Natural killer cell (primary cell): ENCODE measurements at regions not wholly inside any gene's neighbourhood (a gene's known extent, or its start where the extent isn't known, plus 50 kb on each side); places are given as distances from the start of the nearest gene placed in this dataset.

Source experiments
- ATAC-seq, 3 donors: fragments of 150-1000 bp in 2 of 3; fragments of 200-7000 bp in 1 of 3; cut with Tn5 transposase; 1 replicate in 1 of 3; 2 replicates in 2 of 3; pipeline ENCODE4 v1.10.0; 2021; ENCODE audit warnings: mild to moderate bottlenecking in 2 of 3, moderate library complexity in 2 of 3
- DNase-seq, 2 donors: peaks; one replicate each; pipeline versions ENCODE4 v3.0.0 to v3.0.0-alpha.2; 2013 to 2021; ENCODE audit warnings: mixed read lengths in 1 of 2
- H3K27ac ChIP-seq: one replicate; pipeline ENCODE4 v1.5.1; 2013; ENCODE audit warnings: mild to moderate bottlenecking, low read length
- H3K27me3 ChIP-seq: one replicate; pipeline ENCODE4 v1.6.1; 2013; ENCODE audit warnings: low read length; ENCODE audit not compliant: control insufficient read depth, insufficient read depth
- H3K36me3 ChIP-seq: one replicate; pipeline ENCODE4 v1.6.1; 2013; ENCODE audit warnings: low read length; ENCODE audit not compliant: control insufficient read depth, insufficient read depth
- H3K4me1 ChIP-seq: one replicate; pipeline ENCODE4 v1.6.1; 2013; ENCODE audit warnings: low read length; ENCODE audit not compliant: control insufficient read depth, insufficient read depth
- H3K4me3 ChIP-seq: one replicate; pipeline ENCODE4 v1.5.1; 2013; ENCODE audit warnings: low read length
- H3K9me3 ChIP-seq: one replicate; pipeline ENCODE4 v1.6.1; 2013; ENCODE audit warnings: low read length; ENCODE audit not compliant: control insufficient read depth, insufficient read depth
- H3K27ac Mint-ChIP-seq, 2 donors: one replicate each; pipeline ENCODE4 v1.8.0; 2022; ENCODE audit warnings: mild to moderate bottlenecking in 2 of 2, mixed read lengths in 2 of 2, moderate library complexity in 1 of 2
- H3K27me3 Mint-ChIP-seq, 2 donors: one replicate each; pipeline ENCODE4 v1.8.0; 2022; ENCODE audit warnings: low read depth in 2 of 2, mixed read lengths in 2 of 2
- H3K36me3 Mint-ChIP-seq: one replicate; pipeline ENCODE4 v1.8.0; 2022; ENCODE audit warnings: mixed read lengths
- H3K4me1 Mint-ChIP-seq, 2 donors: one replicate each; pipeline ENCODE4 v1.8.0; 2022; ENCODE audit warnings: mixed read lengths in 2 of 2
- H3K4me3 Mint-ChIP-seq: one replicate; pipeline ENCODE4 v1.8.0; 2022; ENCODE audit warnings: mild to moderate bottlenecking, moderate library complexity, mixed read lengths
- H3K9me3 Mint-ChIP-seq, 2 donors: one replicate each; pipeline ENCODE4 v1.8.0; 2022; ENCODE audit warnings: mixed read lengths in 2 of 2
- CTCF ChIP-seq: fragments of 200-600 bp; IDR thresholded peaks from one replicate; pipeline ENCODE4 v1.8.0; 2022; ENCODE audit warnings: antibody characterized with exemption
- WGBS: methylation state at CpG from one replicate; pipeline ENCODE4 v1.1.7; 2013; ENCODE audit warnings: missing lambda C conversion rate; ENCODE audit not compliant: insufficient coverage; 5-methylcytosine and 5-hydroxymethylcytosine counted together
- intact Hi-C: fragments of 100-400 bp; cut with micrococcal nuclease; formaldehyde crosslinking; loops from one replicate; pipeline ENCODE4 v1.14.2; 2022

GRCh38 chr2:172296267-172297046 lies 130.9 kb upstream of the ITGA6 start:
- Histone ChIP-seq H3K27ac (no peak overlapping the region), H3K27me3 (no peaks in the 10 kb centered on the region), H3K4me1 (no peaks in the 10 kb centered on the region), H3K36me3 (no peaks in the 10 kb centered on the region), H3K4me3 (no peak overlapping the region), H3K9me3 (no peaks in the 10 kb centered on the region)
- H3K4me3 Mint-ChIP-seq: no peak overlapping the region
- no peak for TF ChIP-seq CTCF
- H3K36me3 Mint-ChIP-seq: no peaks in the 10 kb centered on the region
- H3K27ac Mint-ChIP-seq: no peak overlapping the region
- intact Hi-C loops: no loop called here
- ATAC-seq: no peak
- H3K27me3 Mint-ChIP-seq: peaks cover 18 to 58% of the 10 kb centered on the region in 2 donors
- no peak for DNase-seq
- H3K4me1 Mint-ChIP-seq: peaks cover 6 to 9% of the 10 kb centered on the region in 2 donors
- 61% methylated on average over 4 of the region's 6 CpGs for WGBS
- H3K9me3 Mint-ChIP-seq: no peaks in the 10 kb centered on the region

GRCh38 chr2:172297531-172297930 lies 129.9 kb upstream of the ITGA6 start:
- TF ChIP-seq CTCF: no peak
- Mint-ChIP-seq H3K9me3 (no peaks in the 10 kb centered on the region), H3K4me1 (peaks cover 6 to 9% of the 10 kb centered on the region in 2 donors), H3K27ac (no peak overlapping the region), H3K27me3 (peaks cover 20 to 61% of the 10 kb centered on the region in 2 donors), H3K4me3 (no peak overlapping the region), H3K36me3 (no peaks in the 10 kb centered on the region)
- DNase-seq: no peak
- 50% methylated on average over 1 of the region's 3 CpGs for WGBS
- no peaks in the 10 kb centered on the region for H3K4me1 ChIP-seq
- intact Hi-C loops: no loop called here
- ATAC-seq: no peak
- H3K4me3 ChIP-seq: no peak overlapping the region
- no peaks in the 10 kb centered on the region for H3K36me3 ChIP-seq
- H3K27ac ChIP-seq: no peak overlapping the region
- no peaks in the 10 kb centered on the region for H3K9me3 ChIP-seq
- no peaks in the 10 kb centered on the region for H3K27me3 ChIP-seq

- intact Hi-C loops: no loop called here
- no peaks in the 10 kb centered on the region for H3K9me3 ChIP-seq
- no peak overlapping the region for H3K27ac ChIP-seq
- H3K27me3 Mint-ChIP-seq: peaks cover 20 to 61% of the 10 kb centered on the region in 2 donors
- no peaks in the 10 kb centered on the region for H3K27me3 ChIP-seq
- H3K4me3 ChIP-seq: no peak overlapping the region
- no peaks in the 10 kb centered on the region for H3K9me3 Mint-ChIP-seq
- H3K4me1 ChIP-seq: no peaks in the 10 kb centered on the region
- no peaks in the 10 kb centered on the region for H3K36me3 ChIP-seq
- ATAC-seq: no peak
- H3K27ac Mint-ChIP-seq: no peak overlapping the region
- H3K4me1 Mint-ChIP-seq: peaks cover 6 to 9% of the 10 kb centered on the region in 2 donors
- 74% methylated on average over 4 of the region's 4 CpGs for WGBS
- H3K4me3 Mint-ChIP-seq: no peak overlapping the region
- TF ChIP-seq CTCF: no peak
- no peak for DNase-seq
- H3K36me3 Mint-ChIP-seq: no peaks in the 10 kb centered on the region
Measured at GRCh38 chr2:172297950-172298349, 129.4 kb upstream of the ITGA6 start.

GRCh38 chr2:172299741-172300140 lies 127.6 kb upstream of the ITGA6 start:
- Histone ChIP-seq H3K4me1 (no peaks in the 10 kb centered on the region), H3K9me3 (no peaks in the 10 kb centered on the region), H3K27me3 (no peaks in the 10 kb centered on the region), H3K36me3 (no peaks in the 10 kb centered on the region), H3K4me3 (no peak overlapping the region), H3K27ac (no peak overlapping the region)
- DNase-seq (no peak), ATAC-seq (no peak)
- H3K27ac Mint-ChIP-seq: no peak overlapping the region
- H3K9me3 Mint-ChIP-seq: no peaks in the 10 kb centered on the region
- TF ChIP-seq CTCF: no peak
- H3K36me3 Mint-ChIP-seq: no peaks in the 10 kb centered on the region
- intact Hi-C loops: no loop called here
- peaks cover 6 to 9% of the 10 kb centered on the region in 2 donors for H3K4me1 Mint-ChIP-seq
- no peak overlapping the region for H3K4me3 Mint-ChIP-seq
- WGBS: 63% methylated on average over 4 of the region's 5 CpGs
- H3K27me3 Mint-ChIP-seq: peaks cover 18 to 61% of the 10 kb centered on the region in 2 donors
